ENCODE measurements at regions not wholly inside any gene's neighbourhood (a gene's known extent, or its start where the extent isn't known, plus 50 kb on each side); places are given as distances from the start of the nearest gene placed in this dataset.

GRCh38 chr12:85352016-85352415, 72.0 kb downstream of the ALX1 start:
- DNase-seq (ENCODE audit: low read depth in 3 of 3): no peak

- no peak for DNase-seq (ENCODE audit: low read depth in 3 of 3)
Observed at GRCh38 chr12:85356596-85357385, 76.8 kb downstream of the ALX1 start.

DNA sequence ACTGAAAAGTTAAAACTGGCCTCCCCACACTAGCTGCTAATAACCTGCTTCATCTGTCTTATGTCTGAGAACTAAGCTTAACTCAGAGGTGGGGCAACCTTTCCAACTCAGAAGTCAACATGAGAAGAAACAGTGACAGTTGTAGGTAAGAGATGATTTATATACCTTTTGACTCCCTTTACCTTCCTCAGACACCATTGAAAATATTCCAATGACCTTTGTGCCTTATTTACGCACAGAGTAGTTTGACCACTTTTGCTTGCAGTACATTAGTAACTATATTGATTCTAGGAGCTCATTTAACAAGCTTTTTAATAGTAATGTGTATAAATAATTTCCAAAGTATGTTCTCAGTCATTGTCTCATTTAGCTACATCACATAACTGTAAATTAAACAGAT, 77.6 kb downstream of the ALX1 start:
- no peak for DNase-seq (ENCODE audit: low read depth in 3 of 3)

- DNase-seq (ENCODE audit: low read depth in 3 of 3): no peak
Observed at GRCh38 chr12:85358715-85359114, 78.7 kb downstream of the ALX1 start.

GRCh38 chr12:85363382-85364190, 83.6 kb downstream of the ALX1 start:
- DNase-seq (ENCODE audit: low read depth in 3 of 3): no peak

DNA sequence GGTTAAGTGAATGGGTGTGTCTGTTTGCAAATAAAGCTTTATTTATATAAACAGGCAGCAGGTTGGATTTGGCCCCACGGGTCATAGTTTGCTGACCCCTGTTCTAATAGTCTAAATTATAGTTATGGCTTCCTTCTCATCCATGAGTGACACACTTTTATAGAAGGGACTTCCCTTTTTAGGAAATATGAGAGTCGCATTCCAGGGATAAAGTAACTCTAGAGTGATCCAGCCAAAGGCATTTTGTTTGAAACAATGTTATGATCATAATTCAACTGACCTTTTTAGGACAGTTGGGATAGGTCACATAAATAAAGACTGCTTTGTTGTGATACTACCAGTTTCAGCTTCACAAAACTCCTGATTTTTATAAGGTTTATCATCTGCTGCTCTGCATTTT, 87.9 kb downstream of the ALX1 start:
- DNase-seq (ENCODE audit: low read depth in 3 of 3): no peak

GRCh38 chr12:85369365-85370154, 89.5 kb downstream of the ALX1 start:
- DNase-seq (ENCODE audit: low read depth in 3 of 3): no peak

GRCh38 chr12:85373045-85373444, 93.0 kb downstream of the ALX1 start:
- DNase-seq (ENCODE audit: low read depth in 3 of 3): no peak

GRCh38 chr12:85374981-85375380, 95.0 kb downstream of the ALX1 start:
- no peak for DNase-seq (ENCODE audit: low read depth in 3 of 3)

DNA sequence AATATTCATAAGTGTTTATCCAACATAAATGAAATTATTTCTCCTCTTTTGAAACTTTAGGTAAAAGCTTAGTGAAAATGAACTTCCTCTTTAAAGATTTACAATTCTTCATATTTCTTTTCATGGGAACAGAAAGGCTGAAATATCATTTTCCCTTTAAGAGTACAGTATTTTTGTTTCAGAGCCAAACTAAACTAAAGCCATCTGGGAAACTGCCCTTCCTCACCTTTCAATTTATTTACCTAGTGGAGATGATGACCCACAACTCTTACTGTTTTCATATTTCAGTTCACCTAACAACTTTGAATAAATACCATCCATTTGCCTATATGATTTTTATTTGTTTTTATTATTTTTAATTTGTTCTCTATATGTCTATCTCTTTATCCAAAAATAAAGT, 105.4 kb downstream of the ALX1 start:
- DNase-seq (ENCODE audit: low read depth in 3 of 3): no peak

DNA sequence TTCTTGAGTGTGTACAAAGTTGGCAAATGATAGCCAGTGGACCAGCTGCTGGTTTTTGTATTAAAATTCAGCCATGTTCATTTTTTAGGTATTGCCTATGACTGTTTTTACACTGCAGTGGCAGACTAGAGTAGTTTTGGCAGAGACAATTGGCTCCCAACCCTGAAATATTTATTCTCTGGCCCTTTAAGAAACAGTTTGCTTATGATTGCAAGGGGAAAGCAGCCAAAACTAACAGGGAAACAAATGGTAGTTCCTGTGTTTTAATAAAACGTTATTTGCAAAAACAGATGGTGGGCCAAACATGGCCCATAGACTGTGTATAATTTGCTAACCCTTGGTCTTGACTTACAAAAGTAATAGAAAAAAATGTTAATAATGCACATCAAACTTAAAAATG, 110.2 kb downstream of the ALX1 start:
- DNase-seq (ENCODE audit: low read depth in 3 of 3): no peak

DNA sequence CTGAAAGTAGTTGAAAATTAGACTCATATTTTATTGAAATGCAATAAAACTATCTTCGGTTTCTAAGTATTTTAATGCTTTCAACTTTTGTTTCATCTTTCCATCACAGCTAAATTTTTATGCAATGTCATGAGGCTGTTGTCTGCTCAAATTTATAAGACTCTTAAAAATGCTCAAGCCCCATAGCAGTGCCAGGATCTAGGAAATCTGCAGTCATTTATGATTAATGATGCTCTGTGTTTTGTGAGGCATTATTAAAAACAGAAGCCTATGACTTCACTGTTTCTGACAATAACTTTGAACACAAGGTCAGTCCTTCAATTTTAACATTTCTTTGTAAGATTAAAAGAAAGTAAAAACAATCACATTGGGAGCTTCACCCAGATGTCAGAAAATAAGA, 112.5 kb downstream of the ALX1 start:
- no peak for DNase-seq (ENCODE audit: low read depth in 3 of 3)

DNA sequence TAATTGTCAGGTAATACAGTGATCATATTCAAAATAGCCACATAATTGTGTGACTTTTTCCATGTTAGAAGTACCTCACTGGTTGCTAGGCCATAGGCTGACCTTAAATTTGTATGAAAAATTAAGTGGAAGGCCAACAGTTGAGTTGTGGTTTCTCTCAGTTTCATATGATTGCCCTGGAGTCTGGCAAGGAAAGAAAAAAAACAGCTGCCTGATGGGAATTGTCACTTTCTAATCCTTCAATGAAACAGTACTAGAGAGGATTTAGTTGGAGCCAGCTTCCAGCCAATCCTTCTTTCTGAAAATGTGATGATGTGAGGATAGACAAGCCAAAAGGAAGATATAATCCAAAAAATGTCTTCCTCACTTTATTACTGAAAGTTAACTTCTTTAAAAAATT, 113.6 kb downstream of the ALX1 start:
- DNase-seq (ENCODE audit: low read depth in 3 of 3): no peak

- DNase-seq (ENCODE audit: low read depth in 3 of 3): no peak
Observed at GRCh38 chr12:85394065-85394464, 114.0 kb downstream of the ALX1 start.

GRCh38 chr12:85394809-85395208, 114.8 kb downstream of the ALX1 start:
- no peak for DNase-seq (ENCODE audit: low read depth in 3 of 3)

GRCh38 chr12:85405262-85405661, 125.2 kb downstream of the ALX1 start:
- no peak for DNase-seq (ENCODE audit: low read depth in 3 of 3)

GRCh38 chr12:85405781-85406522, 125.9 kb downstream of the ALX1 start:
- no peak for DNase-seq (ENCODE audit: low read depth in 3 of 3)

GRCh38 chr12:85413266-85413665, 133.2 kb downstream of the ALX1 start:
- DNase-seq (ENCODE audit: low read depth in 3 of 3): no peak

DNA sequence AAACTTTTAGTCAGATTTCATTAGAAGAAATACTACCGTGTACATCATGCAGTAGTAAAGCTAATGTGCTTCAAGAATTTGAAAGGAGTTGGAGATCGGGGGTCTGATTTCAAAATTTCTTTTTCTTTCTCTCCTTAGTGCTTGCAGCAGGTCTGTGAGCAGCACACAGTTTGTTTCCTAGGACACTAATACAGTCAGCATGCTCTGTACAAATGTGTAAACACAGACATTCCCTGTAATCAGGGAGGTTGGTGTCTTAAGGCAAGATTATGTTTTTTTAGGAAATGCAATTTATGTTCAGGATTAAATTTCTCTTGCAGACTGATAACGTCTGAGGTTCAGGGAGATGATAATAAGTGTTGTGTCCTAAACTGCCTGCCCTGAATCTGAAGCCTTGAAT, 142.7 kb downstream of the ALX1 start:
- no peak for DNase-seq (ENCODE audit: low read depth in 3 of 3)

GRCh38 chr12:85423947-85424346, 143.9 kb downstream of the ALX1 start:
- DNase-seq (ENCODE audit: low read depth in 3 of 3): no peak

- DNase-seq (ENCODE audit: low read depth in 3 of 3): no peak
Observed at GRCh38 chr12:85424581-85425348, 144.7 kb downstream of the ALX1 start.
